H1 (cell line): ENCODE measurements at regions not wholly inside any gene's neighbourhood (a gene's known extent, or its start where the extent isn't known, plus 50 kb on each side); places are given as distances from the start of the nearest gene placed in this dataset.

Experiments used
- ATF2 ChIP-seq: IDR thresholded peaks from 2 replicates; pipeline ENCODE4 v1.6.1; 2012; ENCODE audit warnings: low read length, inconsistent platforms
- BCL11A ChIP-seq, 2 experiments: IDR thresholded peaks; one replicate each; pipeline ENCODE4 v1.6.1; 2011; ENCODE audit warnings: low read depth in 2 of 2, low read length in 2 of 2, mild to moderate bottlenecking in 2 of 2
- CEBPB ChIP-seq: IDR thresholded peaks from 2 replicates; pipeline ENCODE4 v1.6.1; 2012; ENCODE audit warnings: low read depth, low read length
- CHD7 ChIP-seq: fragments of 300-600 bp; sonication (generic); IDR thresholded peaks from 2 replicates; pipeline ENCODE4 v1.7.1; 2012; ENCODE audit warnings: low read length, moderate library complexity, mild to moderate bottlenecking, inconsistent platforms; ENCODE audit not compliant: insufficient replicate concordance
- EZH2 ChIP-seq: fragments of 200-600 bp; sonication (generic); IDR thresholded peaks from 2 replicates; pipeline ENCODE4 v1.7.1; 2012; ENCODE audit warnings: low read depth, mild to moderate bottlenecking, moderate library complexity, low read length, inconsistent platforms; ENCODE audit not compliant: severe bottlenecking
- MAFK ChIP-seq: IDR thresholded peaks from 2 replicates; pipeline ENCODE4 v1.6.1; 2012; ENCODE audit warnings: low read depth, mild to moderate bottlenecking, improper control_type of control experiment, low read length
- NRF1 ChIP-seq: IDR thresholded peaks from 2 replicates; pipeline ENCODE4 v1.6.1; 2011; ENCODE audit warnings: mild to moderate bottlenecking, low read depth, low read length, improper control_type of control experiment
- RFX5 ChIP-seq: IDR thresholded peaks from 2 replicates; pipeline ENCODE4 v1.6.1; 2011; ENCODE audit warnings: low read depth, low read length, improper control_type of control experiment, borderline replicate concordance
- RNF2 ChIP-seq: fragments of 200-900, 300-1000 bp; sonication (generic); IDR thresholded peaks from 2 replicates; pipeline ENCODE4 v1.7.1; 2016; ENCODE audit warnings: borderline replicate concordance, low read depth, mild to moderate bottlenecking, antibody characterized with exemption, low read length; ENCODE audit not compliant: poor library complexity, severe bottlenecking; ENCODE audit errors: missing control alignments
- SP4 ChIP-seq: IDR thresholded peaks from 2 replicates; pipeline ENCODE4 v1.6.1; 2012; ENCODE audit warnings: low read length, inconsistent platforms
- TEAD4 ChIP-seq: IDR thresholded peaks from 2 replicates; pipeline ENCODE4 v1.6.1; 2012; ENCODE audit warnings: low read depth, low read length, inconsistent platforms, mixed read lengths

GRCh38 chr2:212640428-212640827, 101.8 kb upstream of the ERBB4 start (continued):
- no peak for TF ChIP-seq CHD7
- no peak for TF ChIP-seq ATF2
- TF ChIP-seq RNF2, result no peak
- no peak for TF ChIP-seq TEAD4
- TF ChIP-seq NRF1, result no peak
- no peak for TF ChIP-seq RFX5
- no peak for TF ChIP-seq BCL11A (IDR thresholded peaks at IDR 0.05; ENCODE audit: low read depth in 2 of 2, low read length in 2 of 2)
- TF ChIP-seq MAFK, result no peak
- no peak for TF ChIP-seq SP4
- no peak for TF ChIP-seq CEBPB
- no peak for TF ChIP-seq EZH2
